ENCODE measurements at regions not wholly inside any gene's neighbourhood (a gene's known extent, or its start where the extent isn't known, plus 50 kb on each side); places are given as distances from the start of the nearest gene placed in this dataset.

GRCh38 chr5:14980698-14981097 lies 109.1 kb upstream of the ANKH start:
- no peaks in the 10 kb centered on the region for H3K4me1 ChIP-seq (ENCODE audit: control insufficient read depth, extremely low read depth, insufficient read depth, low read length)
- H3K4me2 ChIP-seq (ENCODE audit: insufficient read depth, low read length), result no peak overlapping the region
- H3K9me3 ChIP-seq (replicated peaks; ENCODE audit: control insufficient read depth, insufficient read depth, low read length), result no peaks in the 10 kb centered on the region
- POLR2A ChIA-PET, result no interaction called here
- H3K27ac ChIP-seq (ENCODE audit: insufficient read depth, low read depth, low read length), result no peak overlapping the region
- no peaks in the 10 kb centered on the region for H4K20me1 ChIP-seq (replicated peaks; ENCODE audit: control insufficient read depth, extremely low read depth, insufficient read depth, low read length)
- intact Hi-C loops (cut with micrococcal nuclease) (no loop called here), dilution Hi-C loops (cut with MboI; ENCODE audit: extremely low pct_ligation_motif_present, low sequenced_read_pairs) (no loop called here)
- no TSS peak for BruUV-seq (replicated peaks)
- CTCF ChIA-PET, result interaction anchor here (0.6 kb wide), 1 partner anchor 941 kb away, joined by 3 read pairs; no protein-coding TSS in a partner anchor
- no peak overlapping the region for H3K4me3 ChIP-seq (replicated peaks in 1 of 3; ENCODE audit: insufficient read depth in 1 of 3, low read depth in 1 of 3, low read length in 3 of 3)
- no peak for DNase-seq (ENCODE audit: low read depth, low spot score)
- no peak overlapping the region for H3K9ac ChIP-seq (replicated peaks; ENCODE audit: extremely low read depth, insufficient read depth, low read length)
- no peak overlapping the region for H2AFZ ChIP-seq (ENCODE audit: low read depth, low read length)
- H3K79me2 ChIP-seq (ENCODE audit: control insufficient read depth, insufficient read depth, low read length), result no peaks in the 10 kb centered on the region
- TF ChIP-seq FOS (IDR thresholded peaks at IDR 0.05; ENCODE audit: borderline replicate concordance, insufficient read depth, low read length) (no peak), CTCF (IDR thresholded peaks at IDR 0.05; ENCODE audit: extremely low read depth in 1 of 2, insufficient read depth in 1 of 2, low read depth in 1 of 2, low read length in 2 of 2) (no peak), EZH2 (IDR thresholded peaks at IDR 0.05; ENCODE audit: borderline replicate concordance, low read depth, low read length, severe bottlenecking) (no peak), MYC (IDR thresholded peaks at IDR 0.05; ENCODE audit: low read depth, low read length) (no peak), MAX (IDR thresholded peaks at IDR 0.05; ENCODE audit: insufficient read depth, insufficient read length) (no peak), POLR2AphosphoS5 (IDR thresholded peaks at IDR 0.05; ENCODE audit: insufficient read depth, low read depth, low read length) (no peak), JUN (IDR thresholded peaks at IDR 0.05; ENCODE audit: borderline replicate concordance, insufficient read depth, insufficient read length, low read depth) (no peak), POLR2A (IDR thresholded peaks at IDR 0.05; ENCODE audit: low read depth, low read length) (no peak), GATA2 (IDR thresholded peaks at IDR 0.05; ENCODE audit: insufficient read depth, insufficient read length, low read depth, low read length) (no peak)
- no peaks in the 10 kb centered on the region for H3K9me1 ChIP-seq (replicated peaks; ENCODE audit: control insufficient read depth, extremely low read depth, insufficient read depth, low read length)
- no peaks in the 10 kb centered on the region for H3K27me3 ChIP-seq (ENCODE audit: control insufficient read depth in 2 of 2, insufficient read depth in 2 of 2, low read length in 2 of 2)
- FAIRE-seq, result no peak
- no peaks in the 10 kb centered on the region for H3K36me3 ChIP-seq (ENCODE audit: control insufficient read depth in 2 of 2, extremely low read depth in 1 of 2, insufficient read depth in 2 of 2, low read length in 2 of 2)

All from endothelial cell of umbilical vein (primary cell).